Activated CD8-positive, alpha-beta T cell treated with anti-CD3 and anti-CD28 coated beads, Interleukin-2, amount 10 ng/mL, durations not matched to agents 7 days and 5 days (primary cell): ENCODE measurements at regions not wholly inside any gene's neighbourhood (a gene's known extent, or its start where the extent isn't known, plus 50 kb on each side); places are given as distances from the start of the nearest gene placed in this dataset.
"Not testable (repeated sequence)": the region's sequence is repeated elsewhere in the genome, so short reads cannot be mapped to it uniquely, and the experiment has no call there.

Source experiments
- ATAC-seq: fragments of 150-1000 bp; cut with Tn5 transposase; one replicate; pipeline ENCODE4 v1.10.0; 2021; ENCODE audit warnings: moderate library complexity
- CTCF ChIA-PET: fragments of 350-600 bp; sonication (Branson Sonifier 250); formaldehyde crosslinking; loops from one replicate; lab custom pipeline; 2021; ENCODE audit warnings: antibody characterized with exemption; lab: Charles Lee
- POLR2A ChIA-PET: fragments of 350-600 bp; sonication (Branson Sonifier 250); formaldehyde crosslinking; loops from one replicate; lab custom pipeline; 2021; ENCODE audit warnings: antibody characterized with exemption; lab: Charles Lee
- DNase-seq: peaks from one replicate; pipeline ENCODE4 v3.0.0-alpha.2; 2020
- H3K27ac Mint-ChIP-seq: one replicate; pipeline ENCODE4 v1.8.0; 2021; ENCODE audit warnings: mild to moderate bottlenecking, mixed read lengths
- H3K27me3 Mint-ChIP-seq: one replicate; pipeline ENCODE4 v1.8.0; 2021; ENCODE audit warnings: low read depth, mixed read lengths
- H3K36me3 Mint-ChIP-seq: one replicate; pipeline ENCODE4 v1.8.0; 2021; ENCODE audit warnings: low read depth, mixed read lengths
- H3K4me1 Mint-ChIP-seq: one replicate; pipeline ENCODE4 v1.8.0; 2021; ENCODE audit warnings: low read depth, mixed read lengths
- H3K4me3 Mint-ChIP-seq: one replicate; pipeline ENCODE4 v1.8.0; 2021; ENCODE audit warnings: mild to moderate bottlenecking, mixed read lengths
- H3K9me3 Mint-ChIP-seq: one replicate; pipeline ENCODE4 v1.8.0; 2022; ENCODE audit warnings: mixed read lengths; ENCODE audit not compliant: insufficient read depth

- H3K9me3 Mint-ChIP-seq: peaks cover 13% of the 10 kb centered on the region
- DNase-seq, CTCF ChIA-PET, ATAC-seq, H3K27me3 Mint-ChIP-seq, H3K27ac Mint-ChIP-seq, H3K4me1 Mint-ChIP-seq, H3K36me3 Mint-ChIP-seq, H3K4me3 Mint-ChIP-seq, POLR2A ChIA-PET: not testable (repeated sequence)
Observed at GRCh38 chr1:199498802-199499201, 528.7 kb upstream of the NR5A2 start.

GRCh38 chr1:199508072-199508471 lies 519.4 kb upstream of the NR5A2 start:
- ATAC-seq: no peak
- Mint-ChIP-seq H3K9me3 (no peaks in the 10 kb centered on the region), H3K27ac (no peak overlapping the region), H3K4me1 (no peaks in the 10 kb centered on the region), H3K4me3 (no peak overlapping the region), H3K36me3 (no peaks in the 10 kb centered on the region), H3K27me3 (peaks cover 7% of the 10 kb centered on the region)
- ChIA-PET POLR2A (no interaction called here), CTCF (no interaction called here)
- DNase-seq: no peak

GRCh38 chr1:199508653-199509052 lies 518.9 kb upstream of the NR5A2 start:
- no peaks in the 10 kb centered on the region for H3K9me3 Mint-ChIP-seq
- peaks cover 7% of the 10 kb centered on the region for H3K27me3 Mint-ChIP-seq
- H3K36me3 Mint-ChIP-seq: no peaks in the 10 kb centered on the region
- no peaks in the 10 kb centered on the region for H3K4me1 Mint-ChIP-seq
- H3K4me3 Mint-ChIP-seq: no peak overlapping the region
- no peak for DNase-seq
- no peak overlapping the region for H3K27ac Mint-ChIP-seq
- CTCF ChIA-PET: no interaction called here
- ATAC-seq: no peak
- POLR2A ChIA-PET: no interaction called here

GRCh38 chr1:199509456-199509855 lies 518.1 kb upstream of the NR5A2 start:
- ATAC-seq: no peak
- no peak overlapping the region for H3K4me3 Mint-ChIP-seq
- CTCF ChIA-PET: no interaction called here
- H3K9me3 Mint-ChIP-seq: no peaks in the 10 kb centered on the region
- H3K4me1 Mint-ChIP-seq: no peaks in the 10 kb centered on the region
- no peak for DNase-seq
- no peak overlapping the region for H3K27ac Mint-ChIP-seq
- peaks cover 7% of the 10 kb centered on the region for H3K27me3 Mint-ChIP-seq
- no peaks in the 10 kb centered on the region for H3K36me3 Mint-ChIP-seq
- POLR2A ChIA-PET: no interaction called here

GRCh38 chr1:199510314-199510713 lies 517.2 kb upstream of the NR5A2 start:
- Mint-ChIP-seq H3K4me1 (no peaks in the 10 kb centered on the region), H3K9me3 (no peaks in the 10 kb centered on the region), H3K27ac (no peak overlapping the region), H3K27me3 (peaks cover 7% of the 10 kb centered on the region), H3K4me3 (no peak overlapping the region), H3K36me3 (no peaks in the 10 kb centered on the region)
- ATAC-seq (no peak), DNase-seq (no peak)
- ChIA-PET POLR2A (no interaction called here), CTCF (no interaction called here)

- no peaks in the 10 kb centered on the region for H3K4me1 Mint-ChIP-seq
Observed at GRCh38 chr1:199512037-199512710, 515.3 kb upstream of the NR5A2 start.

GRCh38 chr1:199515261-199515660 lies 512.2 kb upstream of the NR5A2 start:
- H3K36me3 Mint-ChIP-seq: no peaks in the 10 kb centered on the region
- peaks cover 4% of the 10 kb centered on the region for H3K27me3 Mint-ChIP-seq
- no peak overlapping the region for H3K27ac Mint-ChIP-seq
- DNase-seq (no peak), ATAC-seq (no peak)
- H3K4me3 Mint-ChIP-seq: no peak overlapping the region
- POLR2A ChIA-PET: no interaction called here
- H3K4me1 Mint-ChIP-seq: no peaks in the 10 kb centered on the region
- CTCF ChIA-PET: no interaction called here
- H3K9me3 Mint-ChIP-seq: no peaks in the 10 kb centered on the region

More at GRCh38 chr1:199512037-199512710, 515.3 kb upstream of the NR5A2 start:
- Mint-ChIP-seq H3K9me3 (no peaks in the 10 kb centered on the region), H3K27ac (no peak overlapping the region), H3K4me3 (no peak overlapping the region), H3K27me3 (peaks cover 4% of the 10 kb centered on the region), H3K36me3 (no peaks in the 10 kb centered on the region)
- DNase-seq (no peak), ATAC-seq (no peak)
- POLR2A ChIA-PET: no interaction called here
- CTCF ChIA-PET: interaction anchor here (0.6 kb wide), 1 partner anchor 20 kb away, joined by 3 read pairs; no protein-coding TSS in a partner anchor

- CTCF ChIA-PET: no interaction called here
- no peaks in the 10 kb centered on the region for H3K4me1 Mint-ChIP-seq
- POLR2A ChIA-PET: no interaction called here
- ATAC-seq (no peak), DNase-seq (no peak)
- no peak overlapping the region for H3K27ac Mint-ChIP-seq
- H3K9me3 Mint-ChIP-seq: no peaks in the 10 kb centered on the region
- peaks cover 5% of the 10 kb centered on the region for H3K27me3 Mint-ChIP-seq
- H3K36me3 Mint-ChIP-seq: no peaks in the 10 kb centered on the region
- no peak overlapping the region for H3K4me3 Mint-ChIP-seq
Observed at GRCh38 chr1:199522338-199522737, 505.2 kb upstream of the NR5A2 start.

GRCh38 chr1:199522936-199523335 lies 504.6 kb upstream of the NR5A2 start:
- CTCF ChIA-PET: no interaction called here

GRCh38 chr1:199529324-199529723 lies 498.2 kb upstream of the NR5A2 start:
- H3K36me3 Mint-ChIP-seq: no peaks in the 10 kb centered on the region
- POLR2A ChIA-PET: no interaction called here
- CTCF ChIA-PET: no interaction called here
- H3K27me3 Mint-ChIP-seq: peaks cover 5% of the 10 kb centered on the region
- peaks cover 7% of the 10 kb centered on the region for H3K9me3 Mint-ChIP-seq
- no peak overlapping the region for H3K4me3 Mint-ChIP-seq
- no peaks in the 10 kb centered on the region for H3K4me1 Mint-ChIP-seq
- DNase-seq (no peak), ATAC-seq (no peak)
- no peak overlapping the region for H3K27ac Mint-ChIP-seq

More at GRCh38 chr1:199522936-199523335, 504.6 kb upstream of the NR5A2 start:
- no peak for ATAC-seq
- POLR2A ChIA-PET: no interaction called here
- no peak for DNase-seq
- no peak overlapping the region for H3K27ac Mint-ChIP-seq
- no peaks in the 10 kb centered on the region for H3K36me3 Mint-ChIP-seq
- H3K4me3 Mint-ChIP-seq: no peak overlapping the region
- H3K9me3 Mint-ChIP-seq: no peaks in the 10 kb centered on the region
- no peaks in the 10 kb centered on the region for H3K4me1 Mint-ChIP-seq
- H3K27me3 Mint-ChIP-seq: peaks cover 5% of the 10 kb centered on the region

- H3K27ac Mint-ChIP-seq, POLR2A ChIA-PET, DNase-seq, ATAC-seq, H3K4me1 Mint-ChIP-seq, H3K36me3 Mint-ChIP-seq, H3K27me3 Mint-ChIP-seq, H3K4me3 Mint-ChIP-seq, CTCF ChIA-PET: not testable (repeated sequence)
- H3K9me3 Mint-ChIP-seq: peaks cover 30% of the 10 kb centered on the region
Observed at GRCh38 chr1:199533361-199533760, 494.1 kb upstream of the NR5A2 start.

- H3K4me1 Mint-ChIP-seq: no peaks in the 10 kb centered on the region
- DNase-seq (no peak), ATAC-seq (no peak)
- no peaks in the 10 kb centered on the region for H3K36me3 Mint-ChIP-seq
- POLR2A ChIA-PET: no interaction called here
- no peak overlapping the region for H3K27ac Mint-ChIP-seq
- no peaks in the 10 kb centered on the region for H3K9me3 Mint-ChIP-seq
- no peak overlapping the region for H3K4me3 Mint-ChIP-seq
- peaks cover 2% of the 10 kb centered on the region for H3K27me3 Mint-ChIP-seq
- CTCF ChIA-PET: no interaction called here
Observed at GRCh38 chr1:199545780-199546179, 481.7 kb upstream of the NR5A2 start.

- CTCF ChIA-PET: no interaction called here
Observed at GRCh38 chr1:199546323-199546722, 481.2 kb upstream of the NR5A2 start.

More at GRCh38 chr1:199546323-199546722, 481.2 kb upstream of the NR5A2 start:
- POLR2A ChIA-PET: no interaction called here
- ATAC-seq: no peak
- Mint-ChIP-seq H3K4me1 (no peaks in the 10 kb centered on the region), H3K4me3 (no peak overlapping the region), H3K27ac (no peak overlapping the region), H3K27me3 (peaks cover 2% of the 10 kb centered on the region), H3K9me3 (no peaks in the 10 kb centered on the region), H3K36me3 (no peaks in the 10 kb centered on the region)
- no peak for DNase-seq
